HAP-1 (cell line): ENCODE measurements at regions not wholly inside any gene's neighbourhood (a gene's known extent, or its start where the extent isn't known, plus 50 kb on each side); places are given as distances from the start of the nearest gene placed in this dataset.
"Not testable (repeated sequence)": the region's sequence is repeated elsewhere in the genome, so short reads cannot be mapped to it uniquely, and the experiment has no call there.

Experiments used
- DNase-seq, 2 experiments: peaks; one replicate each; pipeline ENCODE4 v3.0.0-alpha.2; 2016 to 2020; ENCODE audit warnings: low spot score in 2 of 2
- H3K27me3 ChIP-seq: fragments of 250-450 bp; sonication (Bioruptor Pico); 2 replicates; pipeline ENCODE4 v1.5.1; 2020; ENCODE audit warnings: low read depth, mild to moderate bottlenecking, moderate library complexity
- H3K36me3 ChIP-seq: fragments of 250-450 bp; sonication (Bioruptor Pico); replicated peaks from 2 replicates; pipeline ENCODE4 v1.5.1; 2020; ENCODE audit warnings: mild to moderate bottlenecking
- H3K4me1 ChIP-seq: fragments of 250-450 bp; sonication (Bioruptor Pico); 2 replicates; pipeline ENCODE4 v1.5.1; 2020; ENCODE audit warnings: mild to moderate bottlenecking
- H3K4me3 ChIP-seq: fragments of 250-450 bp; sonication (Bioruptor Pico); 2 replicates; pipeline ENCODE4 v1.5.1; 2020; ENCODE audit warnings: mild to moderate bottlenecking, moderate library complexity
- H3K9me3 ChIP-seq: fragments of 250-450 bp; sonication (Bioruptor Pico); 2 replicates; pipeline ENCODE4 v1.5.1; 2020; ENCODE audit warnings: mild to moderate bottlenecking, moderate library complexity
- in situ Hi-C: fragments of 300-500 bp; cut with MboI; formaldehyde crosslinking; loops from 3 replicates; pipeline ENCODE4 v1.14.3; 2020; ENCODE audit warnings: low sequenced_read_pairs, inconsistent platforms, mixed read lengths

DNA sequence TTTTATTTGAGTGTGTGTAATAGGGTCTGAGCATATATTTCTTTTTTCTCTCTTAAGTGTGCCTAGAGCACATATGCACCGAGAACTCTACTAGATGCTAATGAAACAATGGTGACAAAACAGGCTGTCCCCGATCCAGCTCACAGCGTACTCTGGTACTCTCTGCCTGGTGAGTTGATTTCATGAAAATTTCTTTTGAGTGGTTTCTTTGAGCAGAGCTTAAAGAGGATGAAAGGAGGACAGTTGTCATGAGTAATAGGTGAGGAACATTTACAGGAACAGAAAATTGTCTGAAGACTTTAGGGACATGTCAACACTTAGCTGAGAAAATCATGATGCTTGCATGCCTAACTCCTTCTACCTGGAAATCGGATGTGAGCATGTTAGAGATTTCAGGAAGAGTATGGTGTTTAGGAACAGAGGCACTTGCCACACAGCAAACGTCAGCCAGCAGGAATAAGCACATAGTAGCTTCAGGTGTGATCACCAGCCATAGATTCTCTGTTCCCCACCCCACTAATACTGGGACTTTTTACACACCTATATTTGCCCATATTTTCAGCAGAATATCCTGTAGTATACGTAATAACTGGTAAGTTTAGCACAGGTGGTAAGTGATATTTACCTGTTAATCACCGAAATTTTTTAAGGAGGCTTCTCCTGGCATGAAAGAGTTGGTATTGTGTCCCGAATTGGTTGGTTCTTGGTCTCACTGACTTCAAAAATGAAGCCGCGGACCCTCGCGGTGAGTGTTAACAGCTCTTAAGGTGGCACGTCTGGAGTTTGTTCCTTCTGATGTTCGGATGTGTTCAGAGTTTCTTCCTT, 111.1 kb downstream of the ZNF330 start:
- Histone ChIP-seq H3K36me3 (no peaks in the 10 kb centered on the region), H3K9me3 (no peaks in the 10 kb centered on the region), H3K27me3 (peaks cover 24% of the 10 kb centered on the region), H3K4me3 (no peak overlapping the region), H3K4me1 (no peaks in the 10 kb centered on the region)
- in situ Hi-C loops: no loop called here
- no peak for DNase-seq

DNA sequence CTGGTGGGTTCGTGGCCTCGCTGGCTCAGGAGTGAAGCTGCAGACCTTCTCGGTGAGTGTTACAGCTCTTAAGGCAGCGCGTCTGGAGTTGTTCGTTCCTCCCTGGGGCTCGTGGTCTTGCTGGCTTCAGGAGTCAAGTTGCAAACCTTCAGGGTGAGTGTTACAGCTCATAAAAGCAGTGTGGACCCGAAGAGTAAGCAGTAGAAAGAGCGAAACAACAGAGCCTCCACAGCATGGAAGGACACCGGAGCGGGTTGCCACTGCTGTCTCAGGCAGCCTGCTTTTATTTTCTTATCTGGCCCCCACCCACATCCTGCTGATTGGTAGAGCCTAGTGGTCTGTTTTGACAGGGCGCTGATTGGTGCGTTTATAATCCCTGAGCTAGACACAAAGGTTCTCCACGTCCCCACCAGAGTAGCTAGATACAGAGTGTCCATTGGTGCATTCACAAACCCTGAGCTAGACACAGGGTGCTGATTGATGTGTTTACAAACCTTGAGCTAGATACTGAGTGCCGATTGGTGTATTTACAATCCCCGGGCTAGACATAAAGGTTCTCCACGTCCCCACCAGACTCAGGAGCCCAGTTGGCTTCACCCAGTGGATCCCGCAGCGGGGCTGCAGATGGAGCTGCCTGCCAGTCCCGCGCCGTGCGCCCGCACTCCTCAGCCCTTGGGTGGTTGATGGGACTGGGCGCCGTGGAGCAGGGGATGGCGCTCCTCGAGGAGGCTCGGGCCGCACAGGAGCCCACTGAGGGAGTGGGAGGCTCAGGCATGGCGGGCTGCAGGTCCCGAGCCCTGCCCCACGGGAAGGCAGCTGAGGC, 111.9 kb downstream of the ZNF330 start:
- DNase-seq, H3K9me3 ChIP-seq, H3K36me3 ChIP-seq, H3K4me3 ChIP-seq, in situ Hi-C loops, H3K4me1 ChIP-seq: not testable (repeated sequence)
- H3K27me3 ChIP-seq: peaks cover 24% of the 10 kb centered on the region

DNA sequence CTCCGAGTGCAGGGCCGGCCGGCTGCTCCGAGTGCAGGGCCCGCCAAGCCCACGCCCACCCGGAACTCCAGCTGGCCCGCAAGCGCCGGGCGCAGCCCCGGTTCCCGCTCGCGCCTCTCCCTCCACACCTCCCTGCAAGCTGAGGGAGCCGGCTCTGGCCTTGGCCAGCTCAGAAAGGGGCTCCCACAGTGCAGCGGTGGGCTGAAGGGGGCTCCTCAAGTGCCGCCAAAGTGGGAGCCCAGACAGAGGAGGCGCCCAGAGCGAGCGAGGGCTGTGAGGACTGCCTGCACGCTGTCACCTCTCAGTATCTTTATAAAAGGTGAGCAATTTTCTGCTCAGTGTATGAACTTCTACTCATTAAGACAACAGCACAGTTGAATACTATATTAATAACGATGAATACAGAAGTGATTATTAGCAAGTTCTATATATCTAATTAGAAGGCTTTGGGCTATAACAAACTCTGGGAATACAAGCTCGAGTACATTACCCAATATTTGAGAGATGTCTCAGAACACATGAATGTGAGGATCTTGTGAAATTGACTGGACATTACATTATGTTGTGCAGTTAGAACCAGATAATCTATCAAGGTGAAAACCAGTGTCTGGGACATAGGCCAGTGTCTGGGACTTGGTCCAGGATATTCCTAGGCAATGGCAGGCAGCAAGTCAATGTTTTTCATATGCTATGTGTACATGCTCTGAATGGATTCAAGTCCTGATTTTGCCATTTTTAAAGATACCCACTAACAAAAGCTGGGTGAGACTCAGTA, 112.9 kb downstream of the ZNF330 start:
- DNase-seq, H3K9me3 ChIP-seq, H3K4me3 ChIP-seq, H3K36me3 ChIP-seq, in situ Hi-C loops, H3K4me1 ChIP-seq: not testable (repeated sequence)
- H3K27me3 ChIP-seq: peaks cover 24% of the 10 kb centered on the region

DNA sequence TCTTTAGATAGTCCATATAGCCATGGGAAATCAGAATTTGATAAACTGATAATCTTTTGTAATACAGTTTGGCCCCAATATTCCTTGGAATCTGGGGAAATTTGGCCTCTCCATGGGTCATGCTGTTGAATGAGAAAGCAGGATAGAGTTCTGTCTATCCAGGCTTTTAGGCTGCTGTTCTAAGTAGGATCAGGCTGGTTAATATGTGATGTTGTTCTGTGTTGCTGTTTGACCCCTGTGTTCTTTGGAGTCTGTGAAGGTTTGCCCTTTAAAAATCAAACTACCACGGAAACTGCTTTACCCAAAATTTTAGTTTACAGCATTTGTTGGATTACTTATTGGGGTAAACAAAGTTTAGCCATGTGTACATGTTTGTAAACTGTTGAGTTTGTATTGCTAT, 114.5 kb downstream of the ZNF330 start:
- H3K36me3 ChIP-seq: no peaks in the 10 kb centered on the region
- no peak overlapping the region for H3K4me3 ChIP-seq
- H3K9me3 ChIP-seq: no peaks in the 10 kb centered on the region
- no peaks in the 10 kb centered on the region for H3K4me1 ChIP-seq
- in situ Hi-C loops: no loop called here
- peaks cover 28% of the 10 kb centered on the region for H3K27me3 ChIP-seq
- no peak for DNase-seq

DNA sequence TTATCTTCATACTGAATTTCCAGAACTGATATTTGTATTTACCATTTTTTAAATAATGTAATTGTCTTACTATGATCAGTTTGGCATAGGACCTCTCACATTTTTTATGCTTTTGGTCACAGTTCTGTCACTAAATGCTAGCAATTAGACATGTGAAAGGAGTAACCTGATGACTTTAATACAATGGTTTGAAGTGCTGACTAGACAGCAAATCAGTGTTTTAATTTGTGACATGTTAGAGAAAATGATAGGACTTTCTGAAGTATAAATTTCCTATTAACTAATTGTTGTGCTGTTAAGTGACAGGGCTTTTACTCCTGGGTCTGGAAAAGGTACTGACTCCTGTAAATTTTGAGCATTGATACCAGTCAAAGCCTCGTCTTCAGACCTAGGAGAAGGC, 117.5 kb downstream of the ZNF330 start:
- in situ Hi-C loops: no loop called here
- H3K4me1 ChIP-seq: no peaks in the 10 kb centered on the region
- H3K9me3 ChIP-seq: no peaks in the 10 kb centered on the region
- no peak for DNase-seq
- no peak overlapping the region for H3K4me3 ChIP-seq
- no peaks in the 10 kb centered on the region for H3K36me3 ChIP-seq
- peaks cover 27% of the 10 kb centered on the region for H3K27me3 ChIP-seq

DNA sequence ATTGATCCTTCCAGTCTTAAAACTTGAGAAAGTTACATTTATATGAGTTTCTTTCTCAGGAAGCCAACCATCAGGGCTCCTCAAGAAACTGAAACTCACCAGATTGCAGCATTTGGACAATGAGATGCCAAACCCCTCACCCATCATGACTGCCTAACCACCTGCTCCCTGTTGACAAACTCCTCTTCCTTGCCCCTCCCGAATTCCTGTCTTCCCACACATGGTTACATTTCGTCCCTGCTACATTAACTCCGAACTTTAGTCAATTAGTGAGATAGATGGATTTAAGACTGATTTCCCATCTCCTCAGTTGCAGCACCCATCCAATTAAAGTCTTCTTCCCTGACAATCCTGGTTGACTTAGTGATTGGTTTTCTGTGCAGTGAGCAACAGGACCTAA, 118.7 kb downstream of the ZNF330 start:
- Histone ChIP-seq H3K27me3 (peaks cover 20% of the 10 kb centered on the region), H3K4me1 (no peaks in the 10 kb centered on the region), H3K36me3 (no peaks in the 10 kb centered on the region), H3K9me3 (no peaks in the 10 kb centered on the region), H3K4me3 (no peak overlapping the region)
- DNase-seq: no peak
- in situ Hi-C loops: no loop called here

DNA sequence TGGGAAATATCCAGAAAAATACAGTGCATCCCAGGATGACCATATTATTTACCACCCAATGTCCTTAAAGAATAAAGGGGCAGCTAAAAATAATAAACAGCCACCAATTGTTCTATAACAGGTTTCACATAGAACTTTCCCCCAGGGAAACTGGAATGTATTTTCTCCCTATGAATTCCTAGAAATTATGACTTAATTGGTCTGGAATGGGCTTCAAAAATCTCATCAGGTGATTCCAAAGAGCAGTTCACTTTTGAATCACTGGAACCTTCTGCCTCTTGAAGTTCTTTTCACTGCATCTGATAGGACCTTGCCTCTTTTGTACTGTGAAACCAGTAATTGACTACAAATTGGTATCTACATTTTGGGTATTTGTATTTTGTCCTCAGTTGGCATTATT, 119.3 kb downstream of the ZNF330 start:
- H3K4me3 ChIP-seq: no peak overlapping the region
- no peaks in the 10 kb centered on the region for H3K9me3 ChIP-seq
- H3K27me3 ChIP-seq: peaks cover 19% of the 10 kb centered on the region
- in situ Hi-C loops: no loop called here
- H3K4me1 ChIP-seq: no peaks in the 10 kb centered on the region
- no peaks in the 10 kb centered on the region for H3K36me3 ChIP-seq
- DNase-seq: no peak

DNA sequence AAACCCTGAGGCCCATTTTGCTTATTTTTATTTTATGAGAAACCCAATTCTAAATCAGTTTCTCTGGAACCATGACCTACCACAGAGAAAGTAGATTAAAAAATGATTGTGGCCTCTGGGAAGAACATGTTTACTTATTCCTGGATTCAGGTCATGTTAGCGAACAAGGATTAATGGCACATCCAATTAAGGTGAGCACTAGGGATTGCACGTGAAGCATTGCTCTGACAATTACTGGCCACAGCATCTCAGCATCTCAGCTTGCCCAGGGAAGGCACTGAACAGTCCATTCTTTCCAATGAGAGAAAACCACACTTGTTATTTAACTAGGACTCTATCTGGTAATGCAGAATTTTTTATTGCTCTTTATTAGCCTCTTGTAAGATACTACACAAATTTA, 119.8 kb downstream of the ZNF330 start:
- no peak overlapping the region for H3K4me3 ChIP-seq
- H3K36me3 ChIP-seq: no peaks in the 10 kb centered on the region
- in situ Hi-C loops: no loop called here
- no peaks in the 10 kb centered on the region for H3K4me1 ChIP-seq
- peaks cover 17% of the 10 kb centered on the region for H3K27me3 ChIP-seq
- DNase-seq: no peak
- H3K9me3 ChIP-seq: no peaks in the 10 kb centered on the region

DNA sequence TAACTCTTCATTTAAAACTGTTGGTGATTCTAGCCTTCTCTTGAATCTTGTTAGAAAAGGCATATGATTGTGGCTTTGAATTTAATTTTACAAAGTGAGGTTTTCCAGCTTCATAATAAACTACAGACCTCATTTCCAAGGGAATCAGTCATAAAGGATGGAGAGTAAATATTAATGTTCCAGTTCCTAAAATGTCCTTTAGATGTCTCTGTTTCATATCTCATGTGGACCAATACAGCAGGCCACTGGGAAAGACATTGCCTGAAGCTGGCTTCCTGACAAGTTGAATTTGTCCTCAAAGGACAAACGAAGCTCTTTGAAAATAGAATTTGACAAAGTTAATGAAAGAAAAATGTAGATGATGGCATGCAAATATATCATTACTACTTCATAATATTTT, 125.4 kb downstream of the ZNF330 start:
- Histone ChIP-seq H3K4me3 (no peak overlapping the region), H3K27me3 (peaks cover 17% of the 10 kb centered on the region), H3K4me1 (no peaks in the 10 kb centered on the region), H3K36me3 (no peaks in the 10 kb centered on the region), H3K9me3 (no peaks in the 10 kb centered on the region)
- in situ Hi-C loops: no loop called here
- peak; percentile 14 to 26 for DNase-seq

DNA sequence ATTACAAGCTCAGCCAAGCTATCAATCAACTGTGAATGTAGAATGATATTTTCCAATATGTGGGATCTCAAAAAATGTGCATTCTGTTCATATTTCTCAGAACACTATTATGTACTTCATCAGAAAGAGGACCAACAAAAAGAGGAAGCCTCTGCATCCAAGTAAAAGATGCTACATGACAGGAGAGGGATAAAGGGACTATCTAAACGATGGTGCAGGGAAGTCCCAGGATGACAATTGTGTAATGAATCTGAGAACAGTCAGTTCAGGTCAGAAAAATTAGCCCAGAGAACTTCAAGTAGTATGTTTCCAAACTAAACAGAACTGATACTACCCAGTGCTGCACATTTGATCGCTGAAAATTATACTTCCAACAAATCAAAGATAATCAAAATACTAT, 127.0 kb downstream of the ZNF330 start:
- Histone ChIP-seq H3K9me3 (no peaks in the 10 kb centered on the region), H3K27me3 (peaks cover 18% of the 10 kb centered on the region), H3K4me3 (no peak overlapping the region), H3K4me1 (no peaks in the 10 kb centered on the region), H3K36me3 (no peaks in the 10 kb centered on the region)
- in situ Hi-C loops: no loop called here
- DNase-seq: no peak

DNA sequence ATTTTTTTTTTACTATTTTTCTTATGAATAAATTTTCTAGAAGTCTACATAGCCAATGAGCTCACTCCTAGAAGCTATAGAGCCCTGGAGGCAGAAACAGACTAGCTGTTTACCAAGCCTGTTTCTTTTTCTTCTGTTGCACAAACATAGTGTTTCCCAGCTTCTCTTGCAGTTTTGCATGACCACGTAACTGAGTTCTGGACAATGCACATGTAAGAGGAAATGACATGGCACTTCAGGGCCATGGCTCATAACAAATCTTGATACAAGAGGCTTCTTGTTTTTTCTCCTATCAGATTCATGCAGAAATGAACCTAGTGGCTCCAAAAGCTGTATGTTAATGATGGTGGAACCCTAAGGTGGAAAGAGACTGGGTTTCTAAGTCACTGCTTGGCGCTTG, 127.4 kb downstream of the ZNF330 start:
- H3K4me1 ChIP-seq: no peaks in the 10 kb centered on the region
- peaks cover 18% of the 10 kb centered on the region for H3K27me3 ChIP-seq
- H3K4me3 ChIP-seq: no peak overlapping the region
- no peaks in the 10 kb centered on the region for H3K9me3 ChIP-seq
- in situ Hi-C loops: no loop called here
- no peak for DNase-seq
- no peaks in the 10 kb centered on the region for H3K36me3 ChIP-seq

DNA sequence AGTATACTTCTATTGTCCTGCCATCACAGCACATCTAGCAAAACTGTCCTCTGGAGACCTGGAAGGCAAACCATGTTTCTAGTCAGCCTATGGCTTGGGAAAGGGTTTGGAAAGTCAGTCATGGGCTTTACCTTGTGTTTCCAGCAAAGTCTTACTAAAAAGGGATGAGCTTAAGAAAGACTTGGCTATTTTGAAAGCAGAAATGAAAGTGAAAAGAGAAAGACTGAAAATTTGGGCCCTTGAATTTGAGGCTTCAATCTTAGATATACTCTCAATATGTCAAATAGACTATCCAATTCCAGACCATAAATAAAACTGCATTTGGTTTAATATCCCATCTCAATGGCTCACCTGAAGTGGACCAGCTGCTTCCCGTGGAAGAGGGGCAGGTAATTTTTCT, 127.9 kb downstream of the ZNF330 start:
- no peak overlapping the region for H3K4me3 ChIP-seq
- no peak for DNase-seq
- no peaks in the 10 kb centered on the region for H3K36me3 ChIP-seq
- H3K27me3 ChIP-seq: peaks cover 18% of the 10 kb centered on the region
- no peaks in the 10 kb centered on the region for H3K4me1 ChIP-seq
- in situ Hi-C loops: no loop called here
- H3K9me3 ChIP-seq: no peaks in the 10 kb centered on the region

DNA sequence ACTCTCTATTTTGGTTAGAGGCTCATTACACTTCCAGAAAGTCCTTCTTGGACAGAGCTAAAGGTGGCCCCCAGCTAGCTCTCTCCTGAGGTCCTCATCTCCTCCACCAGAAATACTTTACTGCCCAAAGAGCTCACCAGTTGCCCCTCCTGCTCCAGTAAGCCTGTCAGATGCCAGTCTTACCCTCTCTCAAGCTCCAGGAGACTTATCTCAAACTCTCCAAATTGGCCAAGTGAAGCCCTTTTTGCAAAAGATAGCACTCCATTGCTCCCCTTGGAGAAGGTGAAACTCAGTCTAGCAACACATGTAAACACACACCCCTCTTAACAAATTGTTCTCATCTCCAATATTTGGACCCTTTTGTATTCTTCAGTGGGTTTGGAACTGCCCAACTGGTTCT, 128.5 kb downstream of the ZNF330 start:
- peaks cover 18% of the 10 kb centered on the region for H3K27me3 ChIP-seq
- DNase-seq: no peak
- H3K4me3 ChIP-seq: no peak overlapping the region
- no peaks in the 10 kb centered on the region for H3K36me3 ChIP-seq
- in situ Hi-C loops: no loop called here
- no peaks in the 10 kb centered on the region for H3K9me3 ChIP-seq
- no peaks in the 10 kb centered on the region for H3K4me1 ChIP-seq
